ENCODE measurements at regions not wholly inside any gene's neighbourhood (a gene's known extent, or its start where the extent isn't known, plus 50 kb on each side); places are given as distances from the start of the nearest gene placed in this dataset.

GRCh38 chr4:180394312-180394711, 1848.9 kb upstream of the TENM3 start:
- peak; percentile 27 for DNase-seq (ENCODE audit: low read depth)

- DNase-seq (ENCODE audit: low read depth), result no peak
These were observed 1848.5 kb upstream of the TENM3 start for GRCh38 chr4:180394730-180395129.

GRCh38 chr4:180398564-180398963, 1844.6 kb upstream of the TENM3 start:
- DNase-seq (ENCODE audit: low read depth), result no peak

GRCh38 chr4:180407275-180407885, 1835.8 kb upstream of the TENM3 start:
- no peak for DNase-seq (ENCODE audit: low read depth)

GRCh38 chr4:180418819-180419531, 1824.2 kb upstream of the TENM3 start:
- DNase-seq (ENCODE audit: low read depth), result no peak

- no peak for DNase-seq (ENCODE audit: low read depth)
These were observed 1820.1 kb upstream of the TENM3 start for GRCh38 chr4:180422989-180423711.

GRCh38 chr4:180423712-180424057, 1819.5 kb upstream of the TENM3 start:
- no peak for DNase-seq (ENCODE audit: low read depth)

- DNase-seq (ENCODE audit: low read depth), result no peak
These were observed 1816.3 kb upstream of the TENM3 start for GRCh38 chr4:180426938-180427337.

GRCh38 chr4:180430283-180430682, 1812.9 kb upstream of the TENM3 start:
- no peak for DNase-seq (ENCODE audit: low read depth)

- no peak for DNase-seq (ENCODE audit: low read depth)
These were observed 1808.9 kb upstream of the TENM3 start for GRCh38 chr4:180434131-180434895.

GRCh38 chr4:180436361-180436760, 1806.8 kb upstream of the TENM3 start:
- DNase-seq (ENCODE audit: low read depth), result no peak

GRCh38 chr4:180437601-180438000, 1805.6 kb upstream of the TENM3 start:
- no peak for DNase-seq (ENCODE audit: low read depth)

GRCh38 chr4:180448306-180448705, 1794.9 kb upstream of the TENM3 start:
- no peak for DNase-seq (ENCODE audit: low read depth)

GRCh38 chr4:180449395-180449956, 1793.7 kb upstream of the TENM3 start:
- DNase-seq (ENCODE audit: low read depth), result no peak

- DNase-seq (ENCODE audit: low read depth), result no peak
These were observed 1788.0 kb upstream of the TENM3 start for GRCh38 chr4:180455226-180455625.

GRCh38 chr4:180456928-180457327, 1786.3 kb upstream of the TENM3 start:
- no peak for DNase-seq (ENCODE audit: low read depth)

- no peak for DNase-seq (ENCODE audit: low read depth)
These were observed 1781.1 kb upstream of the TENM3 start for GRCh38 chr4:180462116-180462515.

- no peak for DNase-seq (ENCODE audit: low read depth)
These were observed 1777.8 kb upstream of the TENM3 start for GRCh38 chr4:180465364-180465763.

- no peak for DNase-seq (ENCODE audit: low read depth)
These were observed 1760.2 kb upstream of the TENM3 start for GRCh38 chr4:180483036-180483435.

GRCh38 chr4:180485407-180485806, 1757.8 kb upstream of the TENM3 start:
- no peak for DNase-seq (ENCODE audit: low read depth)

GRCh38 chr4:180486342-180486741, 1756.9 kb upstream of the TENM3 start:
- no peak for DNase-seq (ENCODE audit: low read depth)

GRCh38 chr4:180489787-180490186, 1753.4 kb upstream of the TENM3 start:
- DNase-seq (ENCODE audit: low read depth), result no peak

Measured in CMK (cell line).